IMR-90 (cell line): ENCODE measurements at regions not wholly inside any gene's neighbourhood (a gene's known extent, or its start where the extent isn't known, plus 50 kb on each side); places are given as distances from the start of the nearest gene placed in this dataset.

Experiments
- ATAC-seq: fragments of 200-7000 bp; cut with Tn5 transposase; 2 replicates; pipeline ENCODE4 v1.9.1; 2020; ENCODE audit warnings: low read depth, mild to moderate bottlenecking, moderate library complexity
- BruUV-seq: library from RNA; stranded (reverse); fragments of 400-500 nt; replicated peaks from 2 replicates; lab custom pipeline; 2021; lab: Mats Ljungman, UMichigan
- CTCF ChIA-PET: fragments of 300-600 bp; formaldehyde crosslinking; extraction: SDS; loops from one replicate; lab custom pipeline; 2021; ENCODE audit warnings: antibody characterized with exemption; lab: Yijun Ruan, JAX
- POLR2A ChIA-PET: fragments of 300-600 bp; sonication (Branson Sonifier 250); formaldehyde crosslinking; loops from one replicate; lab custom pipeline; 2022; ENCODE audit warnings: antibody characterized with exemption; ENCODE audit not compliant: unreplicated experiment; lab: Charles Lee
- DNase-seq: peaks from one replicate; pipeline ENCODE4 v3.0.0; 2013
- H2AFZ ChIP-seq: replicated peaks from 2 replicates; pipeline ENCODE3; 2013; ENCODE audit warnings: low read length, mild to moderate bottlenecking; ENCODE audit not compliant: poor library complexity
- H2AK5ac ChIP-seq: 2 replicates; pipeline ENCODE4 v1.6.1; 2013; ENCODE audit warnings: low read depth, low read length, inconsistent platforms
- H2AK9ac ChIP-seq: replicated peaks from 2 replicates; pipeline ENCODE3; 2013; ENCODE audit warnings: mild to moderate bottlenecking, low read depth, low read length, moderate library complexity; ENCODE audit not compliant: poor library complexity
- H2BK120ac ChIP-seq: 2 replicates; pipeline ENCODE4 v1.6.1; 2013; ENCODE audit warnings: low read depth, low read length, inconsistent platforms
- H2BK15ac ChIP-seq: 3 replicates; pipeline ENCODE4 v1.6.1; 2013; ENCODE audit warnings: low read depth, low read length, inconsistent platforms
- H2BK20ac ChIP-seq: 2 replicates; pipeline ENCODE4 v1.6.1; 2013; ENCODE audit warnings: low read depth, mild to moderate bottlenecking, inconsistent platforms, low read length, moderate library complexity
- H2BK5ac ChIP-seq: 2 replicates; pipeline ENCODE4 v1.6.1; 2013; ENCODE audit warnings: mild to moderate bottlenecking, low read depth, low read length, inconsistent platforms; ENCODE audit not compliant: poor library complexity, severe bottlenecking
- H3K14ac ChIP-seq: replicated peaks from 2 replicates; pipeline ENCODE4 v1.6.1; 2013; ENCODE audit warnings: low read depth, low read length, inconsistent platforms
- H3K18ac ChIP-seq: 2 replicates; pipeline ENCODE4 v1.6.1; 2013; ENCODE audit warnings: low read depth, low read length, control low read depth
- H3K23ac ChIP-seq: 2 replicates; pipeline ENCODE4 v1.6.1; 2013; ENCODE audit warnings: low read depth, low read length, inconsistent platforms
- H3K27ac ChIP-seq: 2 replicates; pipeline ENCODE4 v1.5.1; 2013; ENCODE audit warnings: mild to moderate bottlenecking, control low read depth, low read length; ENCODE audit not compliant: insufficient read depth
- H3K27me3 ChIP-seq: 2 replicates; pipeline ENCODE4 v1.6.1; 2013; ENCODE audit warnings: low read length; ENCODE audit not compliant: control insufficient read depth, insufficient read depth
- H3K36me3 ChIP-seq: 2 replicates; pipeline ENCODE4 v1.6.1; 2013; ENCODE audit warnings: low read length, mixed read lengths; ENCODE audit not compliant: control insufficient read depth, insufficient read depth
- H3K4ac ChIP-seq: 2 replicates; pipeline ENCODE4 v1.6.1; 2013; ENCODE audit warnings: low read depth, low read length, inconsistent platforms
- H3K4me1 ChIP-seq: 2 replicates; pipeline ENCODE4 v1.6.1; 2013; ENCODE audit warnings: low read length, mixed read lengths; ENCODE audit not compliant: control insufficient read depth, insufficient read depth
- H3K4me2 ChIP-seq: 2 replicates; pipeline ENCODE4 v1.6.1; 2013; ENCODE audit warnings: low read depth, mild to moderate bottlenecking, control low read depth, low read length, moderate library complexity
- H3K4me3 ChIP-seq: 2 replicates; pipeline ENCODE4 v1.5.1; 2013; ENCODE audit warnings: low read depth, mild to moderate bottlenecking, control low read depth, low read length, moderate library complexity; ENCODE audit not compliant: insufficient read depth
- H3K56ac ChIP-seq: 2 replicates; pipeline ENCODE4 v1.6.1; 2013; ENCODE audit warnings: low read length, inconsistent platforms; ENCODE audit not compliant: insufficient read depth; ENCODE audit errors: extremely low read depth
- H3K79me1 ChIP-seq, 2 experiments: 2 replicates each; pipeline ENCODE4 v1.6.1; 2013; ENCODE audit warnings: low read length in 2 of 2, inconsistent platforms in 1 of 2, low read depth in 1 of 2
- H3K9ac ChIP-seq: 2 replicates; pipeline ENCODE4 v1.6.1; 2013; ENCODE audit warnings: low read depth, low read length, control low read depth
- H3K9me1 ChIP-seq: 2 replicates; pipeline ENCODE4 v1.6.1; 2013; ENCODE audit warnings: low read length, inconsistent platforms; ENCODE audit not compliant: insufficient read depth
- H3K9me3 ChIP-seq: 2 replicates; pipeline ENCODE4 v1.6.1; 2013; ENCODE audit warnings: low read length; ENCODE audit not compliant: control insufficient read depth, insufficient read depth
- H4K20me1 ChIP-seq: 2 replicates; pipeline ENCODE4 v1.6.1; 2013; ENCODE audit warnings: low read length, inconsistent platforms; ENCODE audit not compliant: insufficient read depth
- H4K5ac ChIP-seq: 2 replicates; pipeline ENCODE4 v1.6.1; 2013; ENCODE audit warnings: mild to moderate bottlenecking, low read depth, low read length, control low read depth
- H4K8ac ChIP-seq, 2 experiments: 2 replicates each; pipeline ENCODE4 v1.6.1; 2013; ENCODE audit warnings: low read depth in 2 of 2, low read length in 2 of 2, control low read depth in 1 of 2, inconsistent platforms in 1 of 2
- H4K91ac ChIP-seq: 2 replicates; pipeline ENCODE4 v1.6.1; 2013; ENCODE audit warnings: low read depth, low read length, inconsistent platforms; ENCODE audit not compliant: insufficient read depth
- BHLHE40 ChIP-seq: fragments of 150-350 bp; IDR thresholded peaks from 2 replicates; pipeline ENCODE4 v1.6.1; 2016; ENCODE audit warnings: mild to moderate bottlenecking, low read depth, low read length
- CEBPB ChIP-seq: IDR thresholded peaks from 2 replicates; pipeline ENCODE4 v1.6.1; 2012; ENCODE audit warnings: low read depth, low read length, improper control_type of control experiment
- CHD1 ChIP-seq: IDR thresholded peaks from 2 replicates; pipeline ENCODE4 v1.6.1; 2012; ENCODE audit warnings: low read depth, low read length, improper control_type of control experiment
- FOS ChIP-seq: fragments of 150-350 bp; IDR thresholded peaks from 2 replicates; pipeline ENCODE4 v1.6.1; 2016; ENCODE audit warnings: low read depth, low read length
- MAZ ChIP-seq: IDR thresholded peaks from 2 replicates; pipeline ENCODE4 v1.6.1; 2012; ENCODE audit warnings: low read depth, mild to moderate bottlenecking, low read length, improper control_type of control experiment, moderate library complexity, borderline replicate concordance
- MXI1 ChIP-seq: IDR thresholded peaks from 2 replicates; pipeline ENCODE4 v1.6.1; 2012; ENCODE audit warnings: low read depth, mild to moderate bottlenecking, low read length, moderate library complexity, borderline replicate concordance
- NFE2L2 ChIP-seq: fragments of 150-350 bp; IDR thresholded peaks from 2 replicates; pipeline ENCODE4 v1.6.1; 2016; ENCODE audit warnings: low read depth, mild to moderate bottlenecking, low read length
- RCOR1 ChIP-seq: IDR thresholded peaks from 2 replicates; pipeline ENCODE4 v1.6.1; 2012; ENCODE audit warnings: mild to moderate bottlenecking, low read length, improper control_type of control experiment; ENCODE audit not compliant: insufficient replicate concordance
- RFX5 ChIP-seq: IDR thresholded peaks from 2 replicates; pipeline ENCODE4 v1.8.0; 2012; ENCODE audit warnings: low read depth, mild to moderate bottlenecking, low read length, moderate library complexity
- WGBS, 2 experiments: methylation state at CpG; one replicate each; pipeline versions ENCODE4 v1.1.5 to v1.1.7; 2013; ENCODE audit warnings: missing lambda C conversion rate in 2 of 2; ENCODE audit not compliant: insufficient read length in 1 of 2; ENCODE audit errors: extremely low coverage in 2 of 2; 5-methylcytosine and 5-hydroxymethylcytosine counted together
- dilution Hi-C: fragments of 300-500 bp; cut with HindIII; formaldehyde crosslinking; loops from one replicate; pipeline ENCODE4 v1.14.3; 2018; ENCODE audit warnings: low sequenced_read_pairs; ENCODE audit not compliant: unreplicated experiment
- in situ Hi-C: fragments of 300-500 bp; cut with MboI; formaldehyde crosslinking; loops from 3 replicates; pipeline ENCODE4 v1.14.3; 2019; ENCODE audit warnings: low sequenced_read_pairs, inconsistent platforms, mixed read lengths
- intact Hi-C: fragments of 100-400 bp; cut with micrococcal nuclease; formaldehyde crosslinking; loops from 2 replicates; pipeline ENCODE4 v1.10.0; 2022
- TF ChIP-seq, protein P1 (sequence below): conservative IDR thresholded peaks from 2 replicates; pipeline ENCODE4 v1.5.1; 2012; ENCODE audit warnings: mild to moderate bottlenecking, low read depth, low read length, improper control_type of control experiment
- TF ChIP-seq, protein P2 (sequence below): fragments of 150-350 bp; IDR thresholded peaks from 2 replicates; pipeline ENCODE4 v1.6.1; 2016; ENCODE audit warnings: low read depth, mild to moderate bottlenecking, low read length, moderate library complexity, borderline replicate concordance

DNA sequence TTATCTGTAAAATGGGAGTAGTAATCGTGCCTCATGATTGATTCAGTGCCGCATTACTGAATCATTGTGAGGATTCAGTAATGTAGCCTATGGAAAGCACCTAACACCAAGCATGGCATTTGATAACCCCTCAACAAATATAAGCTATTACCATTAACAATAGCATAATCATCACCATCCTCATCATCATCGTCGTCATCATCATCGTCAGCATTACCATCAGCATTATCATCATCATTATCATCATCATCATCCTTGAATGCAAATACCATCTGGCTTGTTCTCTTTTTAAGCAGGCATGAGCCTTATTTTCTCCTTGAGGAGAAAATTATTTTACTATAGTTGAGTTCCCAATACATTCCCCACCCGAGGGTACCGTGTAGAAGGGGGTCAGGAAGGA is 115.4 kb upstream of the PTPRG start:
- Histone ChIP-seq H4K20me1 (no peaks in the 10 kb centered on the region), H3K36me3 (no peaks in the 10 kb centered on the region), H2BK120ac (no peak overlapping the region), H3K9me1 (no peaks in the 10 kb centered on the region), H2AK5ac (no peak overlapping the region), H3K27ac (no peak overlapping the region), H4K91ac (no peak overlapping the region), H3K14ac (no peak overlapping the region), H2AK9ac (no peak overlapping the region), H3K4me1 (no peaks in the 10 kb centered on the region), H3K9me3 (no peaks in the 10 kb centered on the region), H3K4me2 (no peak overlapping the region), H4K8ac (no peak overlapping the region), H3K4ac (no peak overlapping the region), H4K5ac (no peak overlapping the region), H3K23ac (no peak overlapping the region), H2BK15ac (no peak overlapping the region), H2AFZ (no peak overlapping the region), H3K27me3 (no peaks in the 10 kb centered on the region), H3K79me1 (no peaks in the 10 kb centered on the region), H2BK5ac (no peak overlapping the region), H3K4me3 (no peak overlapping the region), H3K56ac (no peak overlapping the region), H2BK20ac (no peak overlapping the region), H3K18ac (no peak overlapping the region), H3K9ac (no peak overlapping the region)
- no peak for DNase-seq
- ATAC-seq, result no peak
- in situ Hi-C loops, result no loop called here
- no CpG with 5 or more reads among the region's 7 CpGs for WGBS, 2 experiments
- TF ChIP-seq CHD1 (no peak), MAZ (no peak), RFX5 (no peak), RCOR1 (no peak), NFE2L2 (no peak), BHLHE40 (no peak), FOS (no peak), CEBPB (no peak), MXI1 (no peak)
- TF ChIP-seq, protein P1, sequence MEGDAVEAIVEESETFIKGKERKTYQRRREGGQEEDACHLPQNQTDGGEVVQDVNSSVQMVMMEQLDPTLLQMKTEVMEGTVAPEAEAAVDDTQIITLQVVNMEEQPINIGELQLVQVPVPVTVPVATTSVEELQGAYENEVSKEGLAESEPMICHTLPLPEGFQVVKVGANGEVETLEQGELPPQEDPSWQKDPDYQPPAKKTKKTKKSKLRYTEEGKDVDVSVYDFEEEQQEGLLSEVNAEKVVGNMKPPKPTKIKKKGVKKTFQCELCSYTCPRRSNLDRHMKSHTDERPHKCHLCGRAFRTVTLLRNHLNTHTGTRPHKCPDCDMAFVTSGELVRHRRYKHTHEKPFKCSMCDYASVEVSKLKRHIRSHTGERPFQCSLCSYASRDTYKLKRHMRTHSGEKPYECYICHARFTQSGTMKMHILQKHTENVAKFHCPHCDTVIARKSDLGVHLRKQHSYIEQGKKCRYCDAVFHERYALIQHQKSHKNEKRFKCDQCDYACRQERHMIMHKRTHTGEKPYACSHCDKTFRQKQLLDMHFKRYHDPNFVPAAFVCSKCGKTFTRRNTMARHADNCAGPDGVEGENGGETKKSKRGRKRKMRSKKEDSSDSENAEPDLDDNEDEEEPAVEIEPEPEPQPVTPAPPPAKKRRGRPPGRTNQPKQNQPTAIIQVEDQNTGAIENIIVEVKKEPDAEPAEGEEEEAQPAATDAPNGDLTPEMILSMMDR, result no peak
- TF ChIP-seq, protein P2, sequence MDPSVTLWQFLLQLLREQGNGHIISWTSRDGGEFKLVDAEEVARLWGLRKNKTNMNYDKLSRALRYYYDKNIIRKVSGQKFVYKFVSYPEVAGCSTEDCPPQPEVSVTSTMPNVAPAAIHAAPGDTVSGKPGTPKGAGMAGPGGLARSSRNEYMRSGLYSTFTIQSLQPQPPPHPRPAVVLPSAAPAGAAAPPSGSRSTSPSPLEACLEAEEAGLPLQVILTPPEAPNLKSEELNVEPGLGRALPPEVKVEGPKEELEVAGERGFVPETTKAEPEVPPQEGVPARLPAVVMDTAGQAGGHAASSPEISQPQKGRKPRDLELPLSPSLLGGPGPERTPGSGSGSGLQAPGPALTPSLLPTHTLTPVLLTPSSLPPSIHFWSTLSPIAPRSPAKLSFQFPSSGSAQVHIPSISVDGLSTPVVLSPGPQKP, result no peak
- dilution Hi-C loops, result no loop called here
- POLR2A ChIA-PET, result no interaction called here
- intact Hi-C loops, result no loop called here
- no TSS peak for BruUV-seq
- CTCF ChIA-PET, result no interaction called here
